GM18951 (cell line): ENCODE measurements at regions not wholly inside any gene's neighbourhood (a gene's known extent, or its start where the extent isn't known, plus 50 kb on each side); places are given as distances from the start of the nearest gene placed in this dataset.
"Not testable (repeated sequence)": the region's sequence is repeated elsewhere in the genome, so short reads cannot be mapped to it uniquely, and the experiment has no call there.

Experiments
- POLR2A ChIP-seq: IDR thresholded peaks from 4 replicates; pipeline ENCODE4 v1.6.1; 2011; ENCODE audit warnings: mild to moderate bottlenecking; ENCODE audit not compliant: insufficient read length, insufficient read depth; ENCODE audit errors: extremely low read depth
- in situ Hi-C: fragments of 300-500 bp; cut with MboI; formaldehyde crosslinking; loops from one replicate; pipeline ENCODE4 v1.12.0; 2022; ENCODE audit warnings: low sequenced_read_pairs, mixed read lengths, inconsistent platforms; ENCODE audit not compliant: unreplicated experiment

DNA sequence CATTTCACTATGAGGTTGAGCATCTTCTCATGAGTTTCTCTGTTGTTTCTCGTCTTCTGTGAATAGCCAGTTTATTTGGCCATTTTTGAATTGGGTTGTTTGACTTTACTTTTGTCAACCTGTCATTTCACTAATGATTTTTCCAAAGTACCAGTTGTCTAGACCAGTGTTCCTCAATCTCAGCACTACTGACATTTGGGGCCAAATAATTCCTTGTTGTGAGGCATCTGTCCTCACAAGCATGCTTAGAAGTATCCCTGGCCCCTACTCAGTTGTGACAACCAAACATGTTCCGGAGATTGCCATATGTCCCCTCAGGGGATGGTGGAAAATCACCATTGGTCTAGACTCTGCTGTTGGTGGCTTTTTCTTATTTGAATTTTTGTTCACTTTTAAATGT lies 87.7 kb upstream of the GNAZ start:
- no peak for TF ChIP-seq POLR2A
- in situ Hi-C loops, result no loop called here

DNA sequence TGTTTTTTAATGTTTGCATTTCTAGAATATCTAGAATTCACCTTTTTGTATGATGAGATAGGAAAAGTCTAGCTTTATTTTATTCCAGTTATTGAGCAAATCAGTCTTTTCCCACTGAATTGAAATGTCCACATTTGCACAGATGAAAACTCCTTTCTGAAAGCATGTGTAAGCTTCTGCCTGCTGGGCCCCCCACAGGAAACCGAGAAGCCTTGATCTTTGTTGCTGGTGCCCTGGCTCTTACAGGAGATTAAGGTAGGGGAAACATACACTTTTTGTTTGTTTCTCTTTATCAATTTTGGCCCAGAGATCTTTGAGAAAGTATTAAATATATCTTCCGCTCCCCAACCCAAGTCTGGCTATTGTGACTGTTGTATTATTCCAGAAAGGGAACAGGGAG lies 87.2 kb upstream of the GNAZ start:
- no peak for TF ChIP-seq POLR2A
- in situ Hi-C loops, result no loop called here

DNA sequence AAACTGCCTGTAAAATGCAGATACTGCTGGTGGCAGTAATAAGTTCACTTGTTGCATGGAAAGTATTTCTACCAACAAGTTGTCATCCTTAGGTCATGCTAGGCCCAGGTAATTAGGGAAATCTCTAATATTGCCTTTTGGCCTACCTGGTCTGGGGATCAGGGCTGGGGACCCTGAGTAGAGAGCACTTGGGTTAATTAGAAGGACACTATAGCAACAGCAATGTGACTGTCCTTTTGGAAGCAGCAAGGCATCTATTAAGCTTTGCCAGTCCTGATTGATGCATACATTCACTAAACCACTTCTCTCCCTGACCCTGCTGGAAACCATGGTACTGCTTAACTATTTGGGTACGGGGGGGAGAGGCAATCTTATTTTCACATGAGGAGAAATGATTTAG lies 86.5 kb upstream of the GNAZ start:
- in situ Hi-C loops, result no loop called here

DNA sequence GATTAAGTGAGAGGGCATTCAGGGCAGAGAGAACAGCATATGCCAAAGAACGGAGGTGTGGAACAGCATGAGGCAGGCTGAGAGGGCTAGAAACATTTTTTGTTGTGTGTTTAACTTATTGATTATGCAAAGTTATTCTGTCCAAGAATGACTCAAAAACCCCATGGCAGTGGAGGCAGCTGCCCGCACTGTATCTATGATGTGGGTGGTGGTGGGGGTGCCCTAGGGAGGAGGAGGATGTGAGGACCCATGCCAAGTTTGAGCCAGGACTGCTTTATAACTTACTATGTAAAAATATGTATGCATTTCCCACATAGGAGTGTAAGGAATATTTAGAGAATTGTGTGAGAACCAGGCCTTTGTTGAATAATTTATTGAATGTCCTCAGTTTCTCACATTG lies 85.4 kb upstream of the GNAZ start:
- no peak for TF ChIP-seq POLR2A
- in situ Hi-C loops, result no loop called here

More for the DNA sequence above, 86.5 kb upstream of the GNAZ start:
- no peak for TF ChIP-seq POLR2A

DNA sequence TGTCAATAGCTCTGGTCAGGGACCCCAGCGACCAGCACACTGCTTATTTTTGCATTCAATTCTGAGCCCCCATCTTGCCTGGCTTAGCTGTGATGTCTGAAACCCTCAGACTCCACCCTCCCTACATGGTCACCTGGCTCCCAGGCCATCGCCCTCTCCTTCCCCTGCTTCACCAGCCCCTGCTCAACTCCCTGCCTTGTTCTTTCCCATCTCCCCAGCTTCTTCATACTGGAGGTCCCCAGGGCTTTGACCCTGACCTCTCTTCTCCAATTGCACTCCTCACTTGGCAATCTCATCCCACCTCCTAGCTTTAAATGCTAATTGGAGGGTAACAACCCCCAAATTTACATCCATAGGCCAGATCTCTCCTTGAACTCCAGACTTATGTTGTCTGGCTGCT lies 84.3 kb upstream of the GNAZ start:
- in situ Hi-C loops, result no loop called here

DNA sequence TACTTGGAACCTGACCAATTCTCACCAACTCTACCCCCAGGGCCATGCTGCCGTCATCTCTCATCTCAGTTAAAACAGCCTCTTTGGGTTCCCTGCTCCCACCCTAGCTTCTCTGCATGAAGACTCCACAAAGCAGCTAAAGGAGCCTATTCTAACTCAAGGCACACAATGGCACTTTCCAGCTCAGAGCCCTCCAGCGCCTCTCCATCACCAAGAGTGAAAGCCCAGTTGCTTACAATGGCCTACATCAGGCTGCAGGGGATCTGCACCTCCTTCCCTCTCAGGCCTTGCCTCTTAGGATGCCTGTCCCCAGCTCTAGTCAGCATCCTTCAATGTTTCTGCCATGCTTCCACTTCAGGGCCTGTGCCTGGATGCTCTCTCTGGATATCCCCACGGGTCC lies 83.7 kb upstream of the GNAZ start:
- TF ChIP-seq POLR2A, result no peak
- in situ Hi-C loops, result no loop called here

More for the DNA sequence above, 84.3 kb upstream of the GNAZ start:
- TF ChIP-seq POLR2A, result no peak

DNA sequence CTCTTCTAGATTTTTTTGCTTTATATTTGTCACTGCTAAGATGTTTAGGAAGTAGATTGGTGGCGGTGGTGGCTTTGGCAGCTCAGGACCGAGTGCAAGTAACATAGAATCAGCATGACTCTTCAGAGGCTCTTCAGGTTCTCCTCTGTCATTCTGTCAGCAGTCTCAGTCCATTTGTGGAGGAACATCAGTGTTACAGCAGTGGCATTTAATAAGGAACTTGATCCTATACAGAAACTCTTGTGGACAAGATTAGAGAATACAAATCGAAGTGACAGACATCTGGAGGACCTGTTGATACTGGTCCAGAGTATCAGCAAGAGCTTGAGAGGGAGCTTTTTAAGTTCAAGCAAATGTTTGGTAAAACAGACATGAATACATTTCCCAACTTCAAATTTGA lies 82.2 kb upstream of the GNAZ start:
- TF ChIP-seq POLR2A, result no peak
- in situ Hi-C loops, result no loop called here

DNA sequence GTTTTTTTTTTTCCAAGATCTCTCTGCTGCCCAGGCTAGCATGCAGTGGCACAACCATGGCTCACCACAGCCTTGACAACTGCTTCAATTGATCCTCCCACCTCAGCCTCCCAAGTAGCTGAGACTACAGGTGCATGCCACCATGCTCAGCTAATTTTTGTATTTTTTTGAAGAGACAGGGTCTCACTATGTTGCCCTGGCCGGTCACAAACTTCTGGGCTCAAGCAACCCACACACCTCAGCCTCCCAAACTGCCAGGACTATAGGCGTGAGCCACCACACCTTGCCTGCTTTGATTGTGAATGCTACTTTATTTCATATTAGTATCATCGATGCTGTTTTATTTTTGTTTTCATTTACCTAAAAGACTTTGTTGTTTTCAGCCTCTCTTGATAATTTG lies 81.5 kb upstream of the GNAZ start:
- in situ Hi-C loops, result no loop called here
- TF ChIP-seq POLR2A, result no peak

DNA sequence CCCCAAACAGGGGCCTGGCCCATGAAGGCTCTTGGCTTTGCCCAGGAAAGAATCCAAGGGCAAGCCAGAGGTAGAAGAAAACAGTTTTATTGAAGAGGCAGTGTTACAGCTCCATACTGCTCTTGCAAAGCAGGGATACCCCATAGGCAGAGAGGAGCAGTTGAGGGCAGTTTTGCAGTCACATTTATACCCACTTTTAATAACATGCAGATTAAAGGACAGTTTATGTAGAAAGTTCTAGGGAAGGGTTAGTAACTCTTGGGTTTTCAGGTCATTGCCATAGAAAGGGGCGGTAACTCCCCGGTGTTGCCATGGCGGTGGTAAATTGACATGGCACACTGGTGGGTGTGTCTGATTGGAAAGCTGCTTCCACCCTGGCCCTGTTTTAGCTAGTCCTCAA lies 80.5 kb upstream of the GNAZ start:
- in situ Hi-C loops, result no loop called here
- TF ChIP-seq POLR2A, result no peak

DNA sequence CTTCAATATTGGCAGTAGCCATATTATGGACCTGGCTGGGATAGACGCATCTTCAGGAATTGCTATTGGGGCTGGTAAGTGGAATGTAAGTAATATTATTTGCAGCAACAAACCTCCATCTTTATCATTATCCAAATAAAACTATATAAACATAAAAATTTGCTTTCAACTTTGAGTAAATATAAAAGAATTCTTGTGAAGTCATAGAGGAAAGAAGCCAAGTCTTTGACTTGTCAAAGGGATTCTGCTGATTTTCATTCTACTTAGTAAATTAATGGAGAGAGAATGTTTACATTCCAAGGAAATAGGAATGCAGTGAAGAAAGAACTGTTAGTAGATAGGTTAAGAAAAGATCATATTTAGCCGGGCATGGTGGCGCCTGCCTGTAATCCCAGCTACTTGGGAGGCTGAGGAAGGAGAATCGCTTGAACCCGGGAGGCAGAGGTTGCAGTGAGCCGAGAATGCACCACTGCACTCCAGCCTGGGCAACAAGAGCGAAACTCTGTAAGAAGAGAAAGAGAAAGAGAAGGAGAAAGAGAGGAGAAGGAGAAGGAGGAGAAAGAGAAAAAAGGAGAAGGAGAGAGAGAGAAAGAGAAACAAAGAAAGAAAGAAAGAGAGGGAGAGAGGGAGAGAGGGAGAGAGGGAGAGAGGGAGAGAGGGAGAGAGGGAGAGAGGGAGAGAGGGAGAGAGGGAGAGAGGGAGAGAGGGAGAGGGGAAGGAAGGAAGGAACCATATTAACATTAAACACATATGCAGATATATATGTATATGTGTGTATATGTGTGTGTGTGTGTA lies 79.4 kb upstream of the GNAZ start:
- in situ Hi-C loops, result not testable (repeated sequence)

DNA sequence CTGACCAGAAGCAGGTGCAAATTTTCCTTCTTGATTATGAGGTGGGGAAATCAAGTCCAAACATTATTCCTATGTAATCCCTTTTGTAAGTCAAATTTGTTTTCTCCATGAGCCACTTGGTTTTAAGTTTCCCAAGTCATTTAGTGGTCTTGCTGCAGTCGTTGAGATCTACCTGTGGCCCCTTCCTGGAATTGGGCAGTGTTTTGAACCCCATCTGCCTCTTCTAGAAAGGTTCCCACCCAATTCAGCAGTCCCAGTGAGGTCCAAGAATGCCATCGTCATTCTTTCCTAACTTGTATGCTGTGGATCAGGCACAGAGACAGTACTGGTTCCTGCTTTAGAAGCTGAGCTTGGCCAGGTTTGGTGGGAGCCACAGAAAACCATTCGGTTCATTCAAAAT lies 77.8 kb upstream of the GNAZ start:
- TF ChIP-seq POLR2A, result no peak
- in situ Hi-C loops, result no loop called here

DNA sequence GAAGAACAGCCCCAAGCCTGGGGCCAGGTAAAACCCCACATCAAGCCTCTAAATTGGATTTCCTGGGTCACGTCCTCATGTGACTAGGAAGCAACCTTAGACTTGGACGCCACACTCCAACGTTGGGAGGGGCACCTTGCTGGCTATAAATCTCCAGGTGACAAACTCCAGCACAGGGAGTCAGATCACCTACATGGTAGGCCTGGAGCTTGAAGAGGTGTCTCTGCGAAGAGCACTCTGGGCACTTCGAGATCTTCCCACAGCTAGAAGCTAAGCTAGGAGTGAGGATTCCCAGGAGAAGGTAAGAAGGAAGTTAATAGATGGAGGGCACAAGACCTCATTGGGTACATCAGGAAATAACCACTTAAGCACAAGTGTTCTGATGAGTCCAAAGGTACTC lies 77.1 kb upstream of the GNAZ start:
- in situ Hi-C loops, result no loop called here
- TF ChIP-seq POLR2A, result no peak

DNA sequence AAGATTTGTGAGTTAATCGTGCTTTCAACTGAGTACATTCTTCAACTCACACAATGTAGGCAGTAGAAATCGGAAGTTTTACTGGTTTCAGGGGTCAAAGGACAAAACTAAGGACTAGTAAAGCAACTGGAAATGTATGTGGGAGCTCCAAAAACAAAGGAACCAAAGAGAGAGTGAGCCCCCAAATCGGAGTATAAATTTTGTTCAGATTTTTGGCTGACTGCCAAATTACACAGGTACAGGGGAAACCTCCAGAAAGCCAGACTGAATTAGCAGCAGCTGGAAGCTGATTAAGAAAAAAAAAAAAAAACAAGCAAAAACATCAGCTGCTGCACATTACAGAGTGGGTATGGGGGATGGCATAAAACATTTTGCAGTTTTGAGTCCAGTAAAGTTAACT lies 75.2 kb upstream of the GNAZ start:
- no peak for TF ChIP-seq POLR2A
- in situ Hi-C loops, result no loop called here

DNA sequence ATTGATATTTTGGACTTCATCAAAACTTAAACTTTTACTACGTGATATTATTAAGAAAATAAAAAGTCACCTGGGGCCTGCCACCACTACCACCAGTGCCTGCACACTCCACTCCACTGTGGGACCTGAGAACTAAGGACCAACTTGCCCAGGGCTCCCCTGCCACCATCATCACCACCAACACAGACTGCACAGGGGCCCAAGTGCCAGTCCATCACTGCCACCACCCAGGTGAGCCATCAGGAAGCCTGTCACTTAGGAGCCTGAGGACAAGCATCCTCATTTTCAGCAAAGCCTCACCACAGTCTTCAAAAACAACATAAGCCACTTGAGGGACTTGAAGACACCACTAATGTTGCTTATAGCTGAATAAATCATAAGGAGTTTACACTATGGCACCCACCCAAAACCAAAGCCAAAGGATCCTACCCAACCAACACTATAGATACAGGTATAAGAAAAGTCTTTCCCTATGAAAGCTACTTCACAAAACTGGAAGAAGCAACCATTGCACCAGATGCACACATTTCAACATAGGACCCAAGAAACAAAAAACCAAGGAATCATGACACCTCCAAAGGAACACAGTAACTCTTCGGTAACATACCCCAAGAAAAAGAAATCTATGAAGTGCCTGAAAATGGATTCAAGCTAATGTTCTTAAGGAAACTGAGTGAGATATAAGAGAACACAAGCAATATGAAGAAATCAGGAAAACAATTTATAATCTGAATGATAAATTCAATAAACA lies 73.6 kb upstream of the GNAZ start:
- in situ Hi-C loops, result no loop called here
- TF ChIP-seq POLR2A, result no peak

DNA sequence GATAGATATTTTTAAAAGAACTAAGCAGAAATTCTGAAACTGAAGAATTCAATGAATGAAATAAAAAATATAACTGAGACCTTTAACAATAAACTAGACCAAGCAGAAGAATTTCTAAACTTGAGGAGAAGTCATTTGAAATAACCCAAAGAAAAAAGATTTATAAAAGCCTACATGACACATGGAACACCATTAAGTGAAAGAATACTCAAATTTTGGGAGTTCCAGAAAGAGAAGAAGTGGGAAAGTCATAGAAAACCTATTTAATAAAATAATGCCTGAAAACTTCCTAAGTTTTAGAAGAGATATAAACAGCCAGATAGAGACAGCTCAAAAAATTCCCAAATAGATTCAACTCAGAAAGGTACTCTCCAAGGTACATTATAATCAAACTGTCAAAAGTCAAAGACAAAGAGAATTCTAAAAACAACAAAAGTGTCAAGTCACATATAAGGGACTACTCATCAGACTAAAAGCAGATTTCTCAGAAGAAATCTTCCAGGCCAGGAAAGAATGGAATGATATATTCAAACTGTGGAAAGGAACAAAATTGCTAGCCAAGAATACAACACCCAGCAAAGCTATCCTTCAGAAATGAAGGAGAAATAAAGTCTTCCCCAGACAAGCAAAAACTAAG lies 72.9 kb upstream of the GNAZ start:
- in situ Hi-C loops, result no loop called here
- TF ChIP-seq POLR2A, result no peak
